ENCODE measurements at regions not wholly inside any gene's neighbourhood (a gene's known extent, or its start where the extent isn't known, plus 50 kb on each side); places are given as distances from the start of the nearest gene placed in this dataset.
"Not testable (repeated sequence)": the region's sequence is repeated elsewhere in the genome, so short reads cannot be mapped to it uniquely, and the experiment has no call there.

- DNase-seq: no peak
These were observed 157.3 kb upstream of the ALKAL2 start for GRCh38 chr2:444937-445884.

- no peak for DNase-seq
These were observed 155.8 kb upstream of the ALKAL2 start for GRCh38 chr2:443741-444140.

GRCh38 chr2:443216-443615 lies 155.3 kb upstream of the ALKAL2 start:
- DNase-seq: no peak

- no peak for DNase-seq
These were observed 153.5 kb upstream of the ALKAL2 start for GRCh38 chr2:441258-442022.

- no peak for DNase-seq
These were observed 152.5 kb upstream of the ALKAL2 start for GRCh38 chr2:440403-440740.

GRCh38 chr2:439556-440402 lies 151.9 kb upstream of the ALKAL2 start:
- DNase-seq: no peak

GRCh38 chr2:439077-439476 lies 151.2 kb upstream of the ALKAL2 start:
- no peak for DNase-seq

GRCh38 chr2:437756-438393 lies 150.0 kb upstream of the ALKAL2 start:
- no peak for DNase-seq

GRCh38 chr2:437180-437579 lies 149.3 kb upstream of the ALKAL2 start:
- no peak for DNase-seq

GRCh38 chr2:436205-436604 lies 148.3 kb upstream of the ALKAL2 start:
- no peak for DNase-seq

- DNase-seq: no peak
These were observed 146.7 kb upstream of the ALKAL2 start for GRCh38 chr2:434625-435024.

- DNase-seq: no peak
These were observed 145.3 kb upstream of the ALKAL2 start for GRCh38 chr2:433216-433615.

- no peak for DNase-seq
These were observed 142.6 kb upstream of the ALKAL2 start for GRCh38 chr2:430291-431040.

- DNase-seq: no peak
These were observed 141.8 kb upstream of the ALKAL2 start for GRCh38 chr2:429575-430254.

GRCh38 chr2:429142-429541 lies 141.3 kb upstream of the ALKAL2 start:
- DNase-seq: no peak

- DNase-seq: no peak
These were observed 140.7 kb upstream of the ALKAL2 start for GRCh38 chr2:428591-428990.

- DNase-seq: not testable (repeated sequence)
These were observed 138.8 kb upstream of the ALKAL2 start for GRCh38 chr2:426696-427095.

- no peak for DNase-seq
These were observed 138.1 kb upstream of the ALKAL2 start for GRCh38 chr2:425947-426346.

- DNase-seq: no peak
These were observed 137.4 kb upstream of the ALKAL2 start for GRCh38 chr2:425243-425642.

- no peak for DNase-seq
These were observed 136.6 kb upstream of the ALKAL2 start for GRCh38 chr2:424306-425171.
